A549 (cell line): ENCODE measurements at regions not wholly inside any gene's neighbourhood (a gene's known extent, or its start where the extent isn't known, plus 50 kb on each side); places are given as distances from the start of the nearest gene placed in this dataset.

Experiments used
- CEBPB ChIP-seq, 2 experiments: fragments of >200 bp in 1 of 2; sonication (Bioruptor Twin) in 1 of 2; formaldehyde crosslinking in 1 of 2; IDR thresholded peaks; 2 replicates each; pipeline ENCODE4 v1.6.1; 2012 to 2016
- ESRRA ChIP-seq: fragments of 150-350 bp; IDR thresholded peaks from 2 replicates; pipeline ENCODE4 v1.6.1; 2014; ENCODE audit warnings: mild to moderate bottlenecking, low read length, borderline replicate concordance
- HDAC2 ChIP-seq: fragments of 200-600 bp; sonication (generic); IDR thresholded peaks from 2 replicates; pipeline ENCODE4 v1.6.1; 2016
- JUNB ChIP-seq: fragments of >200 bp; sonication (Bioruptor Twin); formaldehyde crosslinking; IDR thresholded peaks from 2 replicates; pipeline ENCODE4 v1.6.1; 2016
- MYC ChIP-seq: IDR thresholded peaks from 2 replicates; pipeline ENCODE4 v1.6.1; 2012; ENCODE audit warnings: mild to moderate bottlenecking, inconsistent platforms, low read length, improper control_type of control experiment, borderline replicate concordance
- POLR2A ChIP-seq: IDR thresholded peaks from 2 replicates; pipeline ENCODE4 v1.6.1; 2012; ENCODE audit warnings: mild to moderate bottlenecking, low read length
- RAD21 ChIP-seq, 2 experiments: fragments of >200 bp in 1 of 2; sonication (Bioruptor Twin) in 1 of 2; formaldehyde crosslinking in 1 of 2; IDR thresholded peaks in 1 of 2; conservative IDR thresholded peaks in 1 of 2; 2 replicates in 1 of 2; 3 replicates in 1 of 2; pipeline ENCODE4 v1.6.1; 2012 to 2018; ENCODE audit warnings: inconsistent platforms in 1 of 2
- TF ChIP-seq, protein P1 (sequence below): fragments of 250-450 bp; sonication (Bioruptor Pico); IDR thresholded peaks from 2 replicates; pipeline ENCODE4 v1.5.0; 2020; ENCODE audit warnings: low read depth, mild to moderate bottlenecking, moderate library complexity
- TF ChIP-seq, protein P2 (sequence below): fragments of >200 bp; sonication (Bioruptor Twin); formaldehyde crosslinking; IDR thresholded peaks from 3 replicates; pipeline ENCODE4 v1.5.1; 2016
- TF ChIP-seq, protein P3 (sequence below): fragments of 200-600 bp; sonication (generic); IDR thresholded peaks from 2 replicates; pipeline ENCODE4 v1.6.1; 2016; ENCODE audit warnings: antibody characterized with exemption, mild to moderate bottlenecking, moderate library complexity

DNA sequence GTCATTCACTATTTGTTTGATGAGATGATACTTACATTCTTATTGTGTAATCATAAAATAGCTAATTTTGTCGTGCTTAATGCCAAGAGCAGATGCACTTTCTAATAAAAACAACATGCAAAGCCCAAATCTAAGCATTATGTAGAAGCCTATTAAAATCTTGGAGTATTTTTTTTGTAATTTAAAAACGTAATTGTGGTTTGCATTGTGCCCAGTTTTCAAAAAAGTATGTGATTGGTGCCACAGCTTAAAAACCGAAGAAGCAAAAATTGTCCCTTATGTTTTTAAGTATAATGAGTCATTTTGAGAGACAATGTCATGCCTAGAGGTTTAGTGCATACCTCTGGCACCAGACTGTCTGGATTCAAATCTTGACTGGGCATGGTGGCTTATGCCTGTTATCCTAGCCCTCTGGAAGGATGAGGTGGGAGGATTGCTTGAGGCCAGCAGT is 464.8 kb upstream of the RGS6 start:
- TF ChIP-seq RAD21 (conservative IDR thresholded peaks at IDR 0.05 in 1 of 2, IDR thresholded peaks at IDR 0.05 in 1 of 2) (no peak), ESRRA (no peak), POLR2A (no peak), HDAC2 (no peak), MYC (no peak), CEBPB (IDR thresholded peaks at IDR 0.05) (no peak), JUNB (no peak)
- TF ChIP-seq, protein P1, sequence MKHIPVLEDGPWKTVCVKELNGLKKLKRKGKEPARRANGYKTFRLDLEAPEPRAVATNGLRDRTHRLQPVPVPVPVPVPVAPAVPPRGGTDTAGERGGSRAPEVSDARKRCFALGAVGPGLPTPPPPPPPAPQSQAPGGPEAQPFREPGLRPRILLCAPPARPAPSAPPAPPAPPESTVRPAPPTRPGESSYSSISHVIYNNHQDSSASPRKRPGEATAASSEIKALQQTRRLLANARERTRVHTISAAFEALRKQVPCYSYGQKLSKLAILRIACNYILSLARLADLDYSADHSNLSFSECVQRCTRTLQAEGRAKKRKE (CRISPR knock-in tag), result no peak
- TF ChIP-seq, protein P2, sequence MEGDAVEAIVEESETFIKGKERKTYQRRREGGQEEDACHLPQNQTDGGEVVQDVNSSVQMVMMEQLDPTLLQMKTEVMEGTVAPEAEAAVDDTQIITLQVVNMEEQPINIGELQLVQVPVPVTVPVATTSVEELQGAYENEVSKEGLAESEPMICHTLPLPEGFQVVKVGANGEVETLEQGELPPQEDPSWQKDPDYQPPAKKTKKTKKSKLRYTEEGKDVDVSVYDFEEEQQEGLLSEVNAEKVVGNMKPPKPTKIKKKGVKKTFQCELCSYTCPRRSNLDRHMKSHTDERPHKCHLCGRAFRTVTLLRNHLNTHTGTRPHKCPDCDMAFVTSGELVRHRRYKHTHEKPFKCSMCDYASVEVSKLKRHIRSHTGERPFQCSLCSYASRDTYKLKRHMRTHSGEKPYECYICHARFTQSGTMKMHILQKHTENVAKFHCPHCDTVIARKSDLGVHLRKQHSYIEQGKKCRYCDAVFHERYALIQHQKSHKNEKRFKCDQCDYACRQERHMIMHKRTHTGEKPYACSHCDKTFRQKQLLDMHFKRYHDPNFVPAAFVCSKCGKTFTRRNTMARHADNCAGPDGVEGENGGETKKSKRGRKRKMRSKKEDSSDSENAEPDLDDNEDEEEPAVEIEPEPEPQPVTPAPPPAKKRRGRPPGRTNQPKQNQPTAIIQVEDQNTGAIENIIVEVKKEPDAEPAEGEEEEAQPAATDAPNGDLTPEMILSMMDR, result no peak
- TF ChIP-seq, protein P3, sequence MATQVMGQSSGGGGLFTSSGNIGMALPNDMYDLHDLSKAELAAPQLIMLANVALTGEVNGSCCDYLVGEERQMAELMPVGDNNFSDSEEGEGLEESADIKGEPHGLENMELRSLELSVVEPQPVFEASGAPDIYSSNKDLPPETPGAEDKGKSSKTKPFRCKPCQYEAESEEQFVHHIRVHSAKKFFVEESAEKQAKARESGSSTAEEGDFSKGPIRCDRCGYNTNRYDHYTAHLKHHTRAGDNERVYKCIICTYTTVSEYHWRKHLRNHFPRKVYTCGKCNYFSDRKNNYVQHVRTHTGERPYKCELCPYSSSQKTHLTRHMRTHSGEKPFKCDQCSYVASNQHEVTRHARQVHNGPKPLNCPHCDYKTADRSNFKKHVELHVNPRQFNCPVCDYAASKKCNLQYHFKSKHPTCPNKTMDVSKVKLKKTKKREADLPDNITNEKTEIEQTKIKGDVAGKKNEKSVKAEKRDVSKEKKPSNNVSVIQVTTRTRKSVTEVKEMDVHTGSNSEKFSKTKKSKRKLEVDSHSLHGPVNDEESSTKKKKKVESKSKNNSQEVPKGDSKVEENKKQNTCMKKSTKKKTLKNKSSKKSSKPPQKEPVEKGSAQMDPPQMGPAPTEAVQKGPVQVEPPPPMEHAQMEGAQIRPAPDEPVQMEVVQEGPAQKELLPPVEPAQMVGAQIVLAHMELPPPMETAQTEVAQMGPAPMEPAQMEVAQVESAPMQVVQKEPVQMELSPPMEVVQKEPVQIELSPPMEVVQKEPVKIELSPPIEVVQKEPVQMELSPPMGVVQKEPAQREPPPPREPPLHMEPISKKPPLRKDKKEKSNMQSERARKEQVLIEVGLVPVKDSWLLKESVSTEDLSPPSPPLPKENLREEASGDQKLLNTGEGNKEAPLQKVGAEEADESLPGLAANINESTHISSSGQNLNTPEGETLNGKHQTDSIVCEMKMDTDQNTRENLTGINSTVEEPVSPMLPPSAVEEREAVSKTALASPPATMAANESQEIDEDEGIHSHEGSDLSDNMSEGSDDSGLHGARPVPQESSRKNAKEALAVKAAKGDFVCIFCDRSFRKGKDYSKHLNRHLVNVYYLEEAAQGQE, result no peak
